Ovary (tissue), 7 donors: ENCODE measurements at regions not wholly inside any gene's neighbourhood (a gene's known extent, or its start where the extent isn't known, plus 50 kb on each side); places are given as distances from the start of the nearest gene placed in this dataset.

Experiments
- DNase-seq, 5 donors: peaks; one replicate each; pipeline ENCODE4 v3.0.0-alpha.2; 2019 to 2020
- H3K27ac ChIP-seq, 2 donors: fragments of 200-600 bp; one replicate each; pipeline versions ENCODE4 v1.5.1 to v1.8.0; 2019 to 2022
- H3K27me3 ChIP-seq: fragments of 200-600 bp; one replicate; pipeline ENCODE4 v1.8.0; 2022
- H3K36me3 ChIP-seq: fragments of 200-600 bp; sonication (generic); one replicate; pipeline ENCODE4 v1.5.1; 2019
- H3K4me1 ChIP-seq: one replicate; pipeline ENCODE4 v1.8.1; 2013; ENCODE audit warnings: mild to moderate bottlenecking, moderate library complexity; ENCODE audit not compliant: insufficient read depth
- H3K4me3 ChIP-seq: fragments of 200-600 bp; sonication (generic); one replicate; pipeline ENCODE4 v1.5.1; 2017
- H3K9me3 ChIP-seq, 2 donors: fragments of 200-600 bp in 1 of 2; sonication (generic) in 1 of 2; one replicate each; pipeline versions ENCODE4 v1.5.1 to v1.8.1; 2013 to 2019; ENCODE audit warnings: mild to moderate bottlenecking in 1 of 2, moderate library complexity in 1 of 2
- CTCF ChIP-seq, 3 donors: fragments of 450-650 bp in 2 of 3; fragments of 200-600 bp in 1 of 3; IDR thresholded peaks; one replicate each; pipeline versions ENCODE4 v1.5.1 to v1.8.0; 2016 to 2022; ENCODE audit warnings: antibody characterized with exemption in 3 of 3, mild to moderate bottlenecking in 1 of 3
- EP300 ChIP-seq: sonication (generic); formaldehyde crosslinking; IDR thresholded peaks from one replicate; pipeline ENCODE4 v1.6.1; 2017; ENCODE audit warnings: antibody characterized with exemption
- POLR2A ChIP-seq: fragments of 450-650 bp; IDR thresholded peaks from one replicate; pipeline ENCODE4 v1.6.1; 2017; ENCODE audit warnings: antibody characterized with exemption, mild to moderate bottlenecking, moderate library complexity
- WGBS, 3 donors: extraction: QIAGEN DNeasy Blood & Tissue Kit in 1 of 3; methylation state at CpG; one replicate each; pipeline versions ENCODE4 v1.1.5 to v1.1.7; 2013 to 2017; 5-methylcytosine and 5-hydroxymethylcytosine counted together
- intact Hi-C, 4 donors: fragments of 100-400 bp; cut with DNase I; formaldehyde crosslinking; loops; one replicate each; pipeline versions ENCODE4 v1.11.0 to v1.15.1; 2022 to 2023
- donor health status: DM: no; HTN: no; CAD: no; lungs with moderate emphysema.
- donor health status: DM: no; HTN: no; CAD: no.
- donor health status: Bipolar disorder and iron deficiency.
- donor health status: DM: no; HTN: no; CAD: no.
- donor health status: DM: yes; HTN: yes; CAD: no.

DNA sequence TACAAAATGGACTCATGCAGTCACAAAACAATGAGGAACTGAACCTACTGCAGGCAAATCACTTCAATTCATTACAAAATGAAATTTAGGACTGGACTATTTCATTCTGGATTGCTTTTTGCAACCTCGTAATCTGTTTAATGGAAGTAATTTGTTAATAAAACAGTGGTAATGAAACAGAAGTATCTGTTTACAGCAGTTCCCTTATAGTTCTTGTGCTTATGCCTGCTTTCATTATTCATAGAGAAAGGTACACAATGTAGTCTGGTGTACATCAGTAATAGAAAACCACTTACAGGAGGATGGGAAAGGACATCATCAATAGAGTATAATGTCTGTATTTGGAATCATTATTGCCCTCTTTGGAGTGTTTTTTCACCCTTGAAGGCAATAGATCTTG lies 389.2 kb upstream of the NUDT12 start:
- intact Hi-C loops, result no loop called here

GRCh38 chr5:103943230-103943629 lies 380.6 kb upstream of the NUDT12 start:
- H3K27ac ChIP-seq, result no peak overlapping the region
- intact Hi-C loops, result loop anchor here in 1 of 4 donors (5.0 kb wide), 1 partner anchor 226 kb away; no protein-coding TSS in a partner anchor
- no peaks in the 10 kb centered on the region for H3K9me3 ChIP-seq
- H3K4me1 ChIP-seq, result no peaks in the 10 kb centered on the region
- no peak for DNase-seq
- H3K4me3 ChIP-seq, result no peak overlapping the region
- no peak for TF ChIP-seq EP300
- no peak for TF ChIP-seq CTCF (IDR thresholded peaks at IDR 0.05)
- TF ChIP-seq POLR2A, result no peak
- 72 to 79% (median 77%) methylated on average over 7 of the region's 7 CpGs for WGBS, 3 donors
- H3K36me3 ChIP-seq, result no peaks in the 10 kb centered on the region
- peaks cover 2% of the 10 kb centered on the region for H3K27me3 ChIP-seq

More for the DNA sequence above, 389.2 kb upstream of the NUDT12 start:
- Histone ChIP-seq H3K27me3 (peaks cover 2% of the 10 kb centered on the region), H3K27ac (no peak overlapping the region), H3K36me3 (no peaks in the 10 kb centered on the region), H3K4me1 (no peaks in the 10 kb centered on the region), H3K4me3 (no peak overlapping the region), H3K9me3 (no peaks in the 10 kb centered on the region)
- no peak for TF ChIP-seq POLR2A
- TF ChIP-seq EP300, result no peak
- TF ChIP-seq CTCF (IDR thresholded peaks at IDR 0.05), result no peak
- WGBS, 3 donors, result 94 to 98% (median 95%) methylated on average over 1 of the region's 1 CpG
- no peak for DNase-seq

DNA sequence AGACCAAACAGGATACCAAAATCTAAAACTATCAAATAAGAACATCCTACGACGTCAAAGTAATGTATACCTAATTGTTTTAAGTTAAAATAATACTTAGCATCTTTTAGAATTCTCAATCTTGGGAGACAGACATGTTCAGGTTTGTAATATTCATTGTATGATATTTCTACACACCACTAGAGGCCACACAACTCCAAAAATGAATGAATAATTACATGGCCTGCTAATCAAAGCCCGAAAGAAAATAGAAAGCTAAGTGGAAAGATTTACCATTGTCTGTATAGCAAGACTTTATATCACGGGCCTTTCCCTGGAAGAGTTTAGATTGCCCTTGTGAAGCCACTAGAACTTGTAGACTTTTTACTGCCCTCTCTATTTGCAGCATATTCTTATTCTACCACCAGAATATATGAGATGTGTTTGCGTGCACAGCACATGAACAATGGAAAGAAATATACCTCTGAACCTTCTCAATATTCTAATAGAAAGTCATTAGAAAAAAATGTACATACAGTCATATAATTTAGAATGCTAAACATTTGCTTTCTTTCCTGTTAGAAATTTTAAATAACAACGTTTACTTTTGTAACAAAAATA lies 380.1 kb upstream of the NUDT12 start:
- intact Hi-C loops, result loop anchor here in 1 of 4 donors (5.0 kb wide), 1 partner anchor 225 kb away; no protein-coding TSS in a partner anchor
- no peaks in the 10 kb centered on the region for H3K4me1 ChIP-seq
- 46 to 61% (median 48%) methylated on average over 6 of the region's 6 CpGs for WGBS, 3 donors
- DNase-seq, result no peak
- no peak overlapping the region for H3K27ac ChIP-seq
- no peak overlapping the region for H3K4me3 ChIP-seq
- peaks cover 2% of the 10 kb centered on the region for H3K27me3 ChIP-seq
- no peaks in the 10 kb centered on the region for H3K9me3 ChIP-seq
- TF ChIP-seq POLR2A (no peak), EP300 (no peak), CTCF (IDR thresholded peaks at IDR 0.05) (no peak)
- no peaks in the 10 kb centered on the region for H3K36me3 ChIP-seq

GRCh38 chr5:103941596-103941995 lies 379.0 kb upstream of the NUDT12 start:
- Histone ChIP-seq H3K4me3 (no peak overlapping the region), H3K27me3 (no peaks in the 10 kb centered on the region), H3K9me3 (no peaks in the 10 kb centered on the region), H3K36me3 (no peaks in the 10 kb centered on the region), H3K27ac (no peak overlapping the region), H3K4me1 (no peaks in the 10 kb centered on the region)
- TF ChIP-seq EP300 (no peak), POLR2A (no peak)
- intact Hi-C loops, result loop anchor here in 1 of 4 donors (5.0 kb wide), 1 partner anchor 224 kb away; no protein-coding TSS in a partner anchor
- no peak for DNase-seq
- 73 to 85% (median 84%) methylated on average over 4 of the region's 4 CpGs for WGBS, 3 donors

- Histone ChIP-seq H3K4me1 (no peaks in the 10 kb centered on the region), H3K4me3 (no peak overlapping the region), H3K9me3 (no peaks in the 10 kb centered on the region), H3K27me3 (no peaks in the 10 kb centered on the region), H3K36me3 (no peaks in the 10 kb centered on the region), H3K27ac (no peak overlapping the region)
- no peak for DNase-seq
- TF ChIP-seq CTCF (IDR thresholded peaks at IDR 0.05), result no peak
- no peak for TF ChIP-seq EP300
- no peak for TF ChIP-seq POLR2A
- WGBS, 3 donors, result 65 to 75% (median 67%) methylated on average over 5 of the region's 5 CpGs
- intact Hi-C loops, result no loop called here
These were observed 375.6 kb upstream of the NUDT12 start for GRCh38 chr5:103938146-103938695.
